ENCODE measurements at regions not wholly inside any gene's neighbourhood (a gene's known extent, or its start where the extent isn't known, plus 50 kb on each side); places are given as distances from the start of the nearest gene placed in this dataset.

GRCh38 chr4:13248621-13249298, 235.4 kb downstream of the RAB28 start:
- no peak overlapping the region for H3K4me3 ChIP-seq
- no peaks in the 10 kb centered on the region for H3K36me3 ChIP-seq
- 58% methylated on average over 2 of the region's 2 CpGs for WGBS
- intact Hi-C loops (cut with DNase I), result no loop called here
- no peaks in the 10 kb centered on the region for H3K27me3 ChIP-seq (replicated peaks; ENCODE audit: insufficient read depth)
- no peaks in the 10 kb centered on the region for H3K4me1 ChIP-seq (replicated peaks)
- H3K27ac ChIP-seq, result no peak overlapping the region
- TF ChIP-seq CTCF (IDR thresholded peaks at IDR 0.05) (no peak), POLR2AphosphoS5 (IDR thresholded peaks at IDR 0.05) (no peak), POLR2A (IDR thresholded peaks at IDR 0.05) (no peak)
- H3K9me3 ChIP-seq, result no peaks in the 10 kb centered on the region
- no peak for DNase-seq (ENCODE audit: low spot score)

GRCh38 chr4:13246107-13246506, 238.0 kb downstream of the RAB28 start:
- no peak for TF ChIP-seq POLR2A (IDR thresholded peaks at IDR 0.05)
- TF ChIP-seq POLR2AphosphoS5 (IDR thresholded peaks at IDR 0.05), result no peak
- no peak for TF ChIP-seq CTCF (IDR thresholded peaks at IDR 0.05)
- Histone ChIP-seq H3K27me3 (replicated peaks; ENCODE audit: insufficient read depth) (no peaks in the 10 kb centered on the region), H3K9me3 (no peaks in the 10 kb centered on the region), H3K4me3 (no peak overlapping the region), H3K27ac (no peak overlapping the region), H3K4me1 (replicated peaks) (no peaks in the 10 kb centered on the region), H3K36me3 (no peaks in the 10 kb centered on the region)
- intact Hi-C loops (cut with DNase I), result no loop called here
- WGBS, result 90% methylated on average over 1 of the region's 1 CpG
- no peak for DNase-seq (ENCODE audit: low spot score)

- Histone ChIP-seq H3K36me3 (no peaks in the 10 kb centered on the region), H3K4me3 (no peak overlapping the region)
- 39% methylated on average over 2 of the region's 2 CpGs for WGBS
Observed at GRCh38 chr4:13244444-13244843, 239.7 kb downstream of the RAB28 start.

GRCh38 chr4:13243152-13243551, 241.0 kb downstream of the RAB28 start:
- Histone ChIP-seq H3K4me1 (replicated peaks) (no peaks in the 10 kb centered on the region), H3K9me3 (no peaks in the 10 kb centered on the region), H3K36me3 (no peaks in the 10 kb centered on the region), H3K4me3 (no peak overlapping the region), H3K27ac (no peak overlapping the region), H3K27me3 (replicated peaks; ENCODE audit: insufficient read depth) (no peaks in the 10 kb centered on the region)
- intact Hi-C loops (cut with DNase I), result no loop called here
- TF ChIP-seq POLR2A (IDR thresholded peaks at IDR 0.05) (no peak), CTCF (IDR thresholded peaks at IDR 0.05) (no peak), POLR2AphosphoS5 (IDR thresholded peaks at IDR 0.05) (no peak)
- DNase-seq (ENCODE audit: low spot score), result no peak

More at GRCh38 chr4:13244444-13244843, 239.7 kb downstream of the RAB28 start:
- no peak overlapping the region for H3K27ac ChIP-seq
- no peaks in the 10 kb centered on the region for H3K9me3 ChIP-seq
- H3K27me3 ChIP-seq (replicated peaks; ENCODE audit: insufficient read depth), result no peaks in the 10 kb centered on the region
- intact Hi-C loops (cut with DNase I), result no loop called here
- TF ChIP-seq POLR2A (IDR thresholded peaks at IDR 0.05), result no peak
- TF ChIP-seq CTCF (IDR thresholded peaks at IDR 0.05), result no peak
- DNase-seq (ENCODE audit: low spot score), result no peak
- no peaks in the 10 kb centered on the region for H3K4me1 ChIP-seq (replicated peaks)

GRCh38 chr4:13240066-13240465, 244.1 kb downstream of the RAB28 start:
- no peak for DNase-seq (ENCODE audit: low spot score)
- intact Hi-C loops (cut with DNase I), result no loop called here
- TF ChIP-seq POLR2AphosphoS5 (IDR thresholded peaks at IDR 0.05), result no peak
- no peak for TF ChIP-seq POLR2A (IDR thresholded peaks at IDR 0.05)
- TF ChIP-seq CTCF (IDR thresholded peaks at IDR 0.05), result no peak

More at GRCh38 chr4:13240066-13240465, 244.1 kb downstream of the RAB28 start:
- no peaks in the 10 kb centered on the region for H3K27me3 ChIP-seq (replicated peaks; ENCODE audit: insufficient read depth)
- 79% methylated on average over 3 of the region's 3 CpGs for WGBS
- H3K4me3 ChIP-seq, result no peak overlapping the region
- H3K36me3 ChIP-seq, result no peaks in the 10 kb centered on the region
- no peak overlapping the region for H3K27ac ChIP-seq
- no peaks in the 10 kb centered on the region for H3K4me1 ChIP-seq (replicated peaks)
- no peaks in the 10 kb centered on the region for H3K9me3 ChIP-seq
